Hematopoietic multipotent progenitor cell treated with erythropoietin and hydrocortisone succinate and interleukin-3 and kit ligand, for 4 days (in vitro differentiated cells): ENCODE measurements at regions not wholly inside any gene's neighbourhood (a gene's known extent, or its start where the extent isn't known, plus 50 kb on each side); places are given as distances from the start of the nearest gene placed in this dataset.
A peak's percentile ranks its signal among the peaks of the same experiment; 100 is the strongest.
"Not testable (repeated sequence)": the region's sequence is repeated elsewhere in the genome, so short reads cannot be mapped to it uniquely, and the experiment has no call there.

Experiments used
- DNase-seq: peaks from one replicate; pipeline ENCODE4 v3.0.0-alpha.2; 2015

DNA sequence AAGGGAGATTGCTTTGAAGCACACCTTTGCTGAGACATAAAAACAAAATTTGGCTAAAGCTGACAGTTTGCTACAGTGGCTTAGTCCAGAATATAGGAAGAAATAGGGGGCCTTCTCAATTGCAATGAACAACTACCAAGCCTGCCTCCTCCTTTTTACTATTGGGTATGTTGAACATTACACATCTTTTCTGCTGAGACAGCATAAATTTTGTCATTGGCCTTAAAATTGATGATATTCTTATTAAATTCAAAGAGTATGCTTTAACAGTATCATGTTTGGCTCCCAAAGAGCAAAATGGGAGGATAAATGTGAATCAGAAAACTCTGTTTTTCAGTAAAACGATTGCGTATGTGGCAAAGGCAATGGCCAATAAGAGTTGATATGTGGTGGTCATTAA, 721.9 kb upstream of the IGFBP7 start:
- no peak for DNase-seq

DNA sequence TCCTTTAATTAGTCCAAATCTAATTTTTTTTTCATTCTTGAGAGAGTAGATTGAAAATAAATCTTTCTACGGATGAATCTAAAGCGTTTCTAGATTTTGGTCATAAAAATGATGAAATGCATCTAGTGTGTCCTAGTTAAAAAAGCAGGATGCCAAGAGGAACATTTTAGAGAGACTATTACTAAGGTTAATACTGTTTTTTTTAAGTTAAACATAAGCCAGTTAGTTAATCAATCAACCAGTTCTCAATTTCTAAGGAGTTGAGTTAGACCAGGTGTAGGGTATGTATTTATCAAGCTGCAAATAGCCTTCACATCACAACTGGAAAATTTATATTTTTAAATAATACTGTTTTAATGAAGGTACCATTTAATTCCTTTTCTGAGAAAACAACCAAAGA, 679.5 kb upstream of the IGFBP7 start:
- no peak for DNase-seq

DNA sequence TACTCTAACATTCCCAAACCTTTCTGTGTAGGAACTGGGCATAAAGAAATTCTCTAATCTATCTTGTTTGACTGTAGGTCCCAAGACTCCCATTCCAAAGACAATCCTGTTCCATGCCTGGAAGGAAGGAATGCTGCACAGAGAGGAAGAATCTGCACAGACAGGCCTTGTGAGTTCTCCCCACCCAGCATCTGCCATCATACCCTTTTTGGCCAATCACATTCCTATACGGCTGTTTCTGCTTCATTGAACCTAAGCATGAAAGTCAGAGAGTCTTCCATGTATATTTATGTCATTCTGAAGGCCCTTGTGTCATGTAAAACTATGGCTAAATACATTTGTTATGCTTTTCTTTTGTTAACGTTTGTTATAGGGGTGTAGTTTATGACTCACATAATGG, 667.7 kb upstream of the IGFBP7 start:
- DNase-seq = no peak

DNA sequence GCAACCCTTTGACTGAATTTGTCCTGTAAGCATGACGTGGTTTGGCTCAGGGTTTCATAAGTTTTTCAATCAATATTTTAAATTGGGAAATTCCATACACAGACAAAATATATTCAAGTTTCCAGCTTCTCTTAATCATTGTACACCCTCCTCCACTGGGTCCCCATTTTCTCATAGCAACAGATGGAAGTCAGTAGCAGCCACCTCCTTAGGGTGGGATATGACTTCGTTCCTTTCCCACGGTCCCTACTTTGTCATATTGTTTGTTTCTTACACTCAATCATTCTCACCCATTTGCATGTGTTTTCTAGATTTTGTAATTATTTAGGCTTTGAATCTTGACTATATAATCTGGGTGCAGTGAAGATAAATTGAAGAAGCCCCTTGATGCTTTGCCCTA, 664.5 kb upstream of the IGFBP7 start:
- DNase-seq = no peak

DNA sequence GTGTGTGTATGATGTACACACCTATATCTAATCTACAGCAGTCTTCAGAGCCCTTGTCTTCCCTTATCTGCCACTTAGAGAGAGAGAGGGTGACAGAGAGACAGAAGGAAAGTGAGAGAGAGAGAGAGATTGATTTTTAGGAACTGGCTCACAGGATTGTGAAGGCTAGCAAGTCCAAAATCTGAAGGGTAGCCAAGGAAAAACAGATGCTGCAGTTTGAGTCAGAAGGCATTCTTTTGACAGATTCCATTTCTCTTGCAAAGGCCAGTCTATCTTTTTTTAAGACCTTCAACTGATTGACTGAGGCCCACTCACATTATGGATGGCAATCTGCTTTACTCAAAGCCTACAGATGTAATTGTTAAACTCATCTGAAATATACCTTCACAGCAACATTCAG, 664.0 kb upstream of the IGFBP7 start:
- DNase-seq = no peak

DNA sequence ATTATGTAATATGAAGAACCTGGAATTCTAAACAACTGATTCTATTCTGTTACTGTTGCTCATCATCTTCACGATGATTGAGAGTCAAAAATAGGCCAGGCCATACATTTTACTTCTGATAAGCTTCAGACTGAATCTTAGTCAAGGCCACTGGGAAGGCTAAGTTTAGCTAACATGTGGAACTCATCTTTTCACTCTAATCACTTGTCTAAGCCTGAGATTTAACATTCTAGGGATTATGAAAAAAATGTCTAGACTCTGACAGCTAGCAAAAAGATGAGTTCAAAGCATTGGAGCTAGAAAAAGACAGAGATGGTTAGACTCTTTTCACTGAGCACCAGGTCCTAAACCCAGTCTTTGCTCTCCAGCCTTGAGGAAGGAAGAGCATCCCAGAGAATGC, 656.2 kb upstream of the IGFBP7 start:
- DNase-seq = no peak

DNA sequence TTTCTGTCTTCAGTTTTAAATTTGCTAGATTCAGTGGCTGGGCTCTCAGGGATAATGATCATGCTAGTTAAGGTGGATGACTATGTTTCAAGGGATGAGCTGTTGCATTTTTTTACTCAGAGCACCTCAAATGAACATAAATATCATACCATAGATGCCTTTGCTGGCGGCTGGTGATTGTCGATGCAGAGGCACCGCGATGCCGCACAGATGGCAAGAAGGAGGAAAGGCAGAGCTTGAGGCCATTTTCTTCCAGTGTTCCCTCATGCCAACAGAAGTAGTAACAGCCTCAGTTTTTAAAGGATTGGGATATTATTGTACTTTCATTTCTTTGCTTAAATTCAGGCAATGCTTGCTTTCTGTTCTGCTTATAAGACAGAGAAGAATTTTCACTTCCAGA, 654.7 kb upstream of the IGFBP7 start:
- DNase-seq = no peak

DNA sequence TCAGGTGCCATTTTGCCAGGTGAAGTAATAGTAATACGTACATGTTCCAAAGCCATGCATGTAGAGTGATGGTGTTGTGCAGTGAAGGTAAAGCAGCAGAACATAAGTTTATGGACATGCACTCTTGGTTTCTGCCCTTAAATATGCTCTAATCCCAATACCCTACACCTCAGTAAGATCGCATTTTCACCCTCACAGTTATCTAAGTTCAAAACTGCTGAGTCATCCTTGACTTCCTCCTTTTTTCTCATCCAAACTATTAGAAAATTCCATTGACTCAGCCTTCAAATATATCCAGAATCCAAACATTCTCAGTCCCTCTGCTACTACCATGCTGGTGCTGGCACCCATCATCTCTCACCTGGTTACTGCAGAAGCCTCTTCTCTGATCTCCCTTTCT, 652.9 kb upstream of the IGFBP7 start:
- DNase-seq = peak; percentile 20

DNA sequence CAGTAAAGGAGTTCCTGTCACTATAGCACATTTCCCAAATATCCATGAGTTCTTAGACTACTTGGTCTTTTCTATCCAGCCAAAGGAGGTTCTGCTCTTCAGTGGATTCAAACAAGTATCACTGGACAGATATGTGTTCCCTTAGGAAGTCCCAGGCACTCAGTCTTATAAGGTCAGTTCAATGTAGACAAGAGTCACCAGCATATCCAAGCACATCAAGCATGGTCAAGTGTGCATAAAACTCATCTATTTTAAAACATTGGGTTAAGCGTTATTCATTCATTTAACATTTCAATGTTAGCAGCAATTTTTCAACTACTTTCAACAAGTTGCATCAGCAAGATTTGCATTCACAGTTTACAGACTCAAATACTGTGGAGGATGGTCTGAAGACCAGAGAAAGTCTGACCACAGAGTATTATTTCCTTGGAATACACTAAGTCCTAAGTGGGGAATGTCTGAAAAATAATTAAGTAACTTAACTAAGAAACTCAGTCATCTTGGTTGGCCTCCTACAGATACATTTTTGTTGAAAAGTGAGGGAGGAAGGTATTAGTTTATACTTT, 630.5 kb upstream of the IGFBP7 start:
- no peak for DNase-seq

DNA sequence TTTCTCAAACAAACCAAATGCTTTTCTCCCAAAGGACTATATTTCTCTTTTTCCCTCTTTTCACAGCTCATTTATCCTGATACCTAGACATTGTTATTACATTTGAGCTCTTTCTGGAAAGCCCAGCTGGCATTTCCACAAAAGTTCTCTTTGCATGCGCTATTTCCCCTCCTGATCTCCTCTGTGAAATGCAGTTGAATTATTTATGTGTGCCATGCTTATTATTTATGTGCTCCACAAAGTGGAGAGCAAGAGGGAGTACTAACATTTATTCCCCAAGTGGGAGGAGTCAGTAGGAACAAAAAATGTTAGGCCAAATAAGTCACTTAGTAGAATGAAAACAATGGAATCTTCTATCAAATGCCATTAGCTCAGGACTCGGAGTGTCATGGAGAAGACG, 626.6 kb upstream of the IGFBP7 start:
- no peak for DNase-seq

DNA sequence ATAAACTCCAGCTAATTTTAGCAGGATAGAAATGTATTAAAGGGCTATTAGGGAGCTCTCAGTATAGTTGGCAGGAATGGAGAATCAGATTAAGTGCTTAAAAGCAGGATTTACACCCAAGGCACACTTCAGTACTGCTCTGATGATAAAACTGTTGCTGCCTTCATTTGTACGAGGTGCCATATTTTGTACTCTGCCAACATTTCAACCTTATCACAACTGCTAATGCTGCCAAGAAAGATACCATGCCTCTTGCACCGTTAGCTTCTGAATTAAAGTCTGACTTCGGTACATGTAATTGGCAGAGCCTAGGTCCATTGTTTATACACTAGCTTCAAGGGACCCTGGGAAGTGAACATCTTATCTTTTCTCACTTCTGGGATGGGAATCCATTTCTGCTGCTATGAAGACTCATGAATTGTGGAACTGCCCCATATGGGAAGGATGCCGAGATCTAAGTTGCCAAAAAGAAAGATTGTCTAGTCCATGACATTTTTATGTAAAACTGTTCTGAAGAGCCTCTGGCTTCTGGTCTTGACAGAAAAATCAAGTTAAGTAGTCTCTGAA, 624.0 kb upstream of the IGFBP7 start:
- no peak for DNase-seq

DNA sequence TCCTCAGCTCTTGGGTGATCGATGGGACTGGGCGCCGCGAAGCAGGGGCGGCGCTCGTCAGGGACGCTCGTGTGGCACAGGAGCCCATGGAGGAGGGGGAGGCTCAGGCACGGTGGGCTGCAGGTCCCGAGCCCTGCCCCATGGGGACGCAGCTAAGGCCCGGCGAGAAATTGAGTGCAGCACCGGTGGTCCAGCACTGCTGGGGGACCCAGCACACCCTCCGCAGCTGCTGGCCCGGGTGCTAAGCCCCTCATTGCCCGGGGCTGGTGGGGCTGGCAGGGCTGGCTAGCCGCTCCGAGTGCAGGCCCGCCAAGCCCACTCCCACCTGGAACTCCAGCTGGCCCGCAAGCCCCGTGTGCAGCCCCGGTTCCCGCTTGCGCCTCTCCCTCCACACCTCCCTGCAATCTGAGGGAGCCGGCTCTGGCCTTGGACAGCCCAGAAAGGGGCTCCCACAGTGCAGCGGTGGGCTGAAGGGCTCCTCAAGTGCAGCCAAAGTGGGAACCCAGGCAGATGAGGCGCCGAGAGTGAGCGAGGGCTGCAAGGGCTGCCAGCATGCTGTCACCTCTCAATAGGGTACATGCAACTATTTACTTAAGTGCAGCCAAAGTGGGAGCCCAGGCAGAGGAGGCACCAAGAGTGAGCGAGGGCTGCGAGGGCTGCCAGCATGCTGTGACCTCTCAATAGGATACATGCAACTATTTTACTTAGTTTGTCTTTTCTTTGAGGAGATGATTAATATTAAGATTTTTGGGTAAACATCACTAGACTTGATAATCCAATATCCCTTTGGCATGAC, 619.8 kb upstream of the IGFBP7 start:
- not testable (repeated sequence) for DNase-seq

DNA sequence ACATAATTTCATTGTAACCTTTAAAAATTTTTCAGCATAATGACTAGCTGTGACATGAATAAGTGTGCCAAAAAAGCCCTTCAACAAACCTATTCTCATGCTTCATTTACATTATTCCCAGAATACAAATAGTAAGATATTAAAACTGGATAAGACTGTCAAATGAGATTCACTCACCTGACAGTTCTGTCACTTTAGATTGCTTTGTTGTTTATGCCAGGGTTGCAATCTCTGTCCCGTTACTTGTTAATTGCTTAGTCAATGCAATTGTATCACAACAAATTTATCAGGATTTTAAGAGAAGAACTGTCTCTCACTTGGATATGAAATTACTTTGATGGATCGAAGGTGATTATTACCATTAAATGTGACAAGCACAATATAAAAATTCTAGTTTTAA, 616.0 kb upstream of the IGFBP7 start:
- no peak for DNase-seq

DNA sequence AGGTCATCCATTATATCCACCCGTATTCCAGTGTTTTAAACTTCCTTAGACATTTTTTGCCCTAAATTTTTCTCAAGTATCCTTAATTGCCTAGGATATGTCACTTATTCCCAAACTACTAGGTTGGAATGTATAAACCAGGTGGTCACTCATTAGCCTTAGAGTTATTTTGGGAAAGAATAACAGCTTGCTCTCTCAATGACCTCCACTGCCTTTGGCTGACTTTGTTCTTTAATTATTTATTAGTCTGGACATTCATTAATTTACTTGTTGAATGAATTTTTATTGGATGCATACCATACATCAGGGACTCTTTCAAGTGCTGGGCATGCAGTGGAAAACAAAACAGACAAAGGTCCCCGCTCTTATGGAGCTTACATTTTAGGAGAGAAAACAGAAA, 609.3 kb upstream of the IGFBP7 start:
- no peak for DNase-seq

DNA sequence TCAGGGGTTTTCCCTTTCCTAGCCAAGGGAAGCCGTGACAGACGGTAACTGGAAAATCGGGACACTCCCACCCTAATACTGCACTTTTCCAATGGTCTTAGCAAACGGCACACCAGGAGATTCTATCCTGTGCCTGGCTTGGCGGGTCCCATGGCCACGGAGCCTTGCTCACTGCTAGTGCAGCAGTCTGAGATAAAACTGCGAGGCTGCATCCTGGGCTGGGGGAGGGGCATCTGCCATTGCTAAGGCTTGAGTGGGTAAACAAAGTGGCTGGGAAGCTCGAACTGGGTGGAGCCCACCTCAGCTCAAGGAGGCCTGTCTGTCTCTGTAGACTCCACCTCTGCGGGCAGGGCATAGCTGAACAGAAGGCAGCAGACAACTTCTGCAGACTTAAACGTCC, 604.1 kb upstream of the IGFBP7 start:
- not testable (repeated sequence) for DNase-seq

DNA sequence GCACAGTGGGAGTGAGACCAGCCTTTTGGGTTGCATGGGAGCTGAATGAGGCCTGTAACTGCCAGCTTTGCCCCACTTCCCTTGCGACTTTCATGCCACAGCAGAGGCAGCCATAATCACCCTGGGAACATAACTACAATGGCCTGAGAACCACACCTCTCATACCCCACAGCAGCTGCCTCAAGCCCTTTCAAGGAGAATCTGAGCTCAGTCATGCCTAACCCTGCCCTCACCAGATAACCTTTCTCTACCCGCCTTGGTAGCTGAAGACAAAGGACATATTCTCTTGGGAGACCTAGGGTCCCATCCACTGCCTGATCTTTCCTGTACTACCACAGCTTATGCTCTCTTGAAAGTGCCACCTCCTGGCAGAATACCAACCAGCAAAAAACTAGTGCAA, 599.9 kb upstream of the IGFBP7 start:
- no peak for DNase-seq

DNA sequence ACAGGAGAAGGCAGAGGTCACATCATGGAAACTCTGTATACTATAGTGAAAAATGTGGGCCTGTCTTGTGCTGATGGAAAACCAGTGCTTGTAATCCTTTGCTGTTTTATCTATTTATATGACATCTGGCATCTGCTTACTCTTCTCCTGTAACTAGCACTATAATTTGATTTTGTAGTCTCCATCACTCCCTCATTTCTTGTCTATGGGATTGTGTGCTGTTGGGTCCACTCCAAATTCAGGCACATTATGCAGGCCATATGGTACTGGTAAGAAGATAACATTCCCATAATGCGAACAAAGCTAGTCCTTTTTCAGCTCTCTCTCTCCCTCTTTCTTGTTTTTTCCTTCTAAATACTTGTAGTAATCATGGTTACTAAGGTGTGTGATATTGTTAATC, 581.2 kb upstream of the IGFBP7 start:
- DNase-seq = no peak

DNA sequence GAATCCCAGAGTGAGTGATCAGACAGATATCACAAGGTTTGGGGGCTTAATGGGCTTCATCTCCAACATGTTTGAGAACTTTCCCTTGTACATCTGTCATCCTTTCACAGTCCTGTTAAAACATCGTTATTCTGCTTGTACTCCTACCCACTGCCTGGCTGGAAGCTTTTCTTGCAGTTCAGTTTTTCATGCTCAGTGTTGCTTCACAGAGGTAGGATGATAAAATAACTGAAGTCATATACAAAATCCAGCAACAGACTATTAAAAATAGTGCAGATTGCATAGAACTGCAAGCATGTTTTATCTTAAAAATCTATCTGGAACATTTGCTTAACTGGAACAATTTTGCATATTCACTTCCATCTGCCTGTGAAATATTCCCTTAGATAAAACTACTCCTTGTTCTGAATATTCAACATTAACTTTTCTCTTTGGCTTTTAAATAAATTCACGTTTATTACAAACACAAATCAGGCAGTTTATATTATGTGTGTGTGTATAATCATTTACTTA, 579.6 kb upstream of the IGFBP7 start:
- no peak for DNase-seq

DNA sequence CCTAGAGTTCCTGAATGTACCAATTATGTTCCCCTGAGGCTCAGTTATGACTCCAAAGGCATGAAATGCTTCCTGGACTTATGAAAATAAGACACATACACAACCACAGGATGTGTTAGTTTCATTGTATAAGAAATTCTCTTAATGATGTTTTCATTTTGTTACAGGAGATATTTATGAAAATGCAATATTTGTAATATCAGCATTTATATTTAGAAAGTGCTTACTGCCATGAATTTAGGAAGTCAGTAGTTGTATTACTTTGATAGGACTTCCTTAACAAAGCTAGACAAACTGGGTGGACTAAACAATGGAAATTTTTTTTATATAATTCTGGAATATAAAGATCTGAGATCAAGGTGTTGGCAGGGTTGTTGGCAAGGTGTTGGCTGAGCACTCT, 572.1 kb upstream of the IGFBP7 start:
- DNase-seq = no peak

DNA sequence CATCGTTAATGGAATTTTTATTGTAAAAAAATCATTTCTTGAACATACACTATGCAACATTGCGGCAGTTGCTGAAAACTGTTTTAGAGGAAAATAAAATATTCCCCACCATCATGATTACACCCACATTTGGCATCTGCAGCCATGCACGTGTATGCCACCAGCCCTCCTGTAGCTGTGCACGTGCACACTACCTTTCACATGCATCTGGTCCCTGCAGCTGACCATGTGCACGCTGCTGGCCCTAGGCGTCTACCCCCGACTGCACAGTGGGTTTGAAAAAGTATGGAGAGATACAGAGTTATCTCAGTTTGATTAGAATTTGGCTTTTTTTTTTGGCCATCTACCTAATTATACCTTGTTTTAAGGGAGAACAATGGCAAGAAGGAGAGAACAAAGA, 569.8 kb upstream of the IGFBP7 start:
- DNase-seq = no peak

DNA sequence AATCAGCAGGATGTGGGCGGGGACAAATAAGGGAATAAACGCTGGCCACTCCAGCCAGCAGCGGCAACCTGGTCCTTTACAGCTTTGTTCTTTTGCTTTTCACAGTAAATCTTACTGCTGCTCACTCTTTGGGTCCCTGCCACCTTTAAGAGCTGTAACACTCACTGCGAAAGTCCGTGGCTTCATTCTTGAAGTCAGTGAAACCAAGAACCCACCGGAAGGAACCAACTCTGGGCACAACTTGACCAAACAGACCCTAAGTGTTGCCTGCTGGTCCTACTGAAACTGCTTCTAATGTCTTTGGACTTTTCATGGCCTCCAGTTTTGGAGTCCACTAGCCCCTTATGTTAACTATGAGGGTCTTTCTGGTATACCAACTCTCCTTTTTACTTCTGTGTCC, 566.2 kb upstream of the IGFBP7 start:
- DNase-seq = no peak

DNA sequence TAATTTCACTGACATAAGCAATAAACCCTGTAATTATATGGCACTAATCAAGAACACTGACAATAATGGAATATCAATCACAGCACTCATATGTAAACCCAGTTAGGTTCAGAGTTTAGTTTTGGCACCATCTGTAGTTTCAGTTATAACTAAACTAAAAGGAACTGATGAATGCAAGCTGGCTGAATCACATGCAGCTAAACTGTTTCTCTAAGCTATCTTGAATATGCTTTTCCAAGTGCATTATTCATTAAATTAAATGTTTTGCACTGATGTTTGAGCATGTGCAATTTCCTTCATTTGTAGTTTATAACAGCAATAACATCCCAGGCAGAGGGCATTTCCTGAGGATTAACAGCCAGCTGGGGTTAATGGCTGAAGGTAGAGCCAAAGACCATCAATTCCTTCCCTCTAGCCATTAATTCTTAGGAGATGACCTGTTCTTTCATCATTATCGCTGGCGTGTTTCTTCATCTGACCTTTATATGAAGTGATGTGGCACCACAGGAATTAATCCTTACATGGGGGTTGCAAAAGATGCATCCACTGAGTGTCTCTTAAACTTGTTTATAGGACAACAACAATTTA, 562.8 kb upstream of the IGFBP7 start:
- no peak for DNase-seq

DNA sequence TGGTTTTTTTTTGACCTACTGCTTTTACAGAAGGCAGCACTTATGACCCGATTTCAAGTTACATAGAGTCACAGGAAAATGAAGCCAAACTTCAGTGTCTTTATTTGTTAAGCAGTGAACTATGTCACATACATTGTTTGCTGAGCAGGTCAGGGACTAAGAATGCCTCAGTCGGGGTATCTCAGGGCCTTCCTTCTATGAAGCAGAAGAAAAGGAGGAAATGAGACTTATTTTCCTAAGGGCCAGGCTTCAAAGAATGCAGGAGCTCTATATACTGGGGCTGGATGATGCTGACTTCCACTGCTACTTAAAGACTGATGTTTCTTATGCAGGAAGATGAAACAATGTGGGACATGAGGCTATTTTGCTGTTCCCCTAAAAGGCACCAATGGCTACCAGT, 558.4 kb upstream of the IGFBP7 start:
- DNase-seq = no peak

DNA sequence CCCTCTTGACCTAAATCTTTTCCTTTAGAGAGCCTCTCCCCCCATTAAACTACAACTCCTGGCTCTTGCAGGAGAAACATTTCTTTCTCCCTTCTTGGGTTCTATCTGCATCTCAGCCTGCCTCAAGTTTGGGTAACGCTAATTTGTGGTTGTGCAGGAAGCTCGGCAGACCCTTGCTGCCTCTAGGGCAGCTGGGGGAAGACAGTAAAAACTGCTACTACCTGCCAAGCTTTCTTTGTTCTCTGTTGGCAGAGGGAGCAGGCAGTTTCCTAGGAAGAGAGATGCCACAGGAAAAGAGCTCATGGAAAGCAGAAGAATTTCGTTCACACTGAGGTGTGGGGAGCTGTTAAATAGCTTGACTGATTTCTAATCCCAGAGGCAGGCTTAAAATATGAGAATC, 555.6 kb upstream of the IGFBP7 start:
- DNase-seq = no peak
